ENCODE measurements at regions not wholly inside any gene's neighbourhood (a gene's known extent, or its start where the extent isn't known, plus 50 kb on each side); places are given as distances from the start of the nearest gene placed in this dataset.
A peak's percentile ranks its signal among the peaks of the same experiment; 100 is the strongest.

DNA sequence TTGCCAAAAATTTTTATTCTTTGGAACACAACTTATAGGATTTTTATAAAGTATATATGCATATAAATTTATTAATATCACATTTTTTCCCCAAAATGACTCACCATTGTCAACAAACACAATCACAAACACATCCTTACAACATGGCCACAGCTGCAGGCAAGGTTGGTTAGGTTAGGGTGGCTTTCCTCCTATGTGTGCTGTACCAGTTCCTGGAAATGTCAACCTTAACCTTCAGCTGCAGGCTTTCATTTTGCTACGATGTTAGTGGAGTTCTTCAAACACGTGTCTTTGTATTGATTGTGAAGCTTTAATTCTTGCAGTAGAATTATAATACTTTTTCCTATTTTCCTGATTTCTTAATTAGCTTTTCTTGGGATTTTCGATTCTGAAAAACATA is 185.8 kb downstream of the PTEN start:
- H3K27me3 ChIP-seq (ENCODE audit: control insufficient read depth in 2 of 2, insufficient read depth in 1 of 2, low read length in 1 of 2), result no peaks in the 10 kb centered on the region
- H3K4me3 ChIP-seq (ENCODE audit: low read length in 2 of 2), result no peak overlapping the region
- WGBS, result 63% methylated on average over 3 of the region's 3 CpGs
- DNase-seq (ENCODE audit: low read depth in 6 of 9, low spot score in 9 of 9), result no peak
- H3K36me3 ChIP-seq (ENCODE audit: control insufficient read depth in 2 of 2, insufficient read depth in 2 of 2, low read length in 1 of 2), result no peaks in the 10 kb centered on the region
- H3K4me1 ChIP-seq (ENCODE audit: control insufficient read depth in 2 of 2, insufficient read depth in 2 of 2, low read length in 2 of 2), result peaks cover 5 to 16% of the 10 kb centered on the region in 2 donors
- H3K9me3 ChIP-seq (ENCODE audit: control insufficient read depth in 2 of 2, insufficient read depth in 1 of 2, low read length in 1 of 2), result no peaks in the 10 kb centered on the region
- H3K27ac ChIP-seq (ENCODE audit: low read depth in 1 of 2, low read length in 1 of 2), result no peak overlapping the region

DNA sequence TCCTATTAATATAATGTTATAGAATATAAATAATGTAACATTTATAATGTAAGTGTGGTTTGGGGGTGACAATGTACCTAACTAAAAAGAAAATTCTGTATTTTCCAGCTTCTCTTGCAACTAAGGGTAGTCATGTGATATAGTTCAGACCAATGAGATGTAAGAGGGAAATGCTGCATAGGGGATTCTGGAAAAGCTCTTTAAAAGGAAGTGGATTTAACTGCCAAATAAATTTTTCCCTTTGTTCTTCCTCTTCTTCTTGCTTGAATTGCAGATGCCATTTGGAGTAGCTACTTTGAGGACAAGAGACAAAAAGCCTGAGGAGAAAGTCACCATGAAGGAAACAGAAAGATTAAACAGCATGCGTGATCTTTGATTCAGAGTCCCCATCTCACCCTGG is 194.3 kb downstream of the PTEN start:
- H3K4me3 ChIP-seq (ENCODE audit: low read length in 2 of 2), result no peak overlapping the region
- 93% methylated on average over 1 of the region's 1 CpG for WGBS
- peaks cover 0 to 5% of the 10 kb centered on the region in 2 donors for H3K9me3 ChIP-seq (ENCODE audit: control insufficient read depth in 2 of 2, insufficient read depth in 1 of 2, low read length in 1 of 2)
- H3K36me3 ChIP-seq (ENCODE audit: control insufficient read depth in 2 of 2, insufficient read depth in 2 of 2, low read length in 1 of 2), result no peaks in the 10 kb centered on the region
- no peaks in the 10 kb centered on the region for H3K27me3 ChIP-seq (ENCODE audit: control insufficient read depth in 2 of 2, insufficient read depth in 1 of 2, low read length in 1 of 2)
- H3K4me1 ChIP-seq (ENCODE audit: control insufficient read depth in 2 of 2, insufficient read depth in 2 of 2, low read length in 2 of 2), result peaks cover 5 to 16% of the 10 kb centered on the region in 2 donors
- DNase-seq (ENCODE audit: low read depth in 6 of 9, low spot score in 9 of 9), result no peak
- H3K27ac ChIP-seq (ENCODE audit: low read depth in 1 of 2, low read length in 1 of 2), result no peak overlapping the region

DNA sequence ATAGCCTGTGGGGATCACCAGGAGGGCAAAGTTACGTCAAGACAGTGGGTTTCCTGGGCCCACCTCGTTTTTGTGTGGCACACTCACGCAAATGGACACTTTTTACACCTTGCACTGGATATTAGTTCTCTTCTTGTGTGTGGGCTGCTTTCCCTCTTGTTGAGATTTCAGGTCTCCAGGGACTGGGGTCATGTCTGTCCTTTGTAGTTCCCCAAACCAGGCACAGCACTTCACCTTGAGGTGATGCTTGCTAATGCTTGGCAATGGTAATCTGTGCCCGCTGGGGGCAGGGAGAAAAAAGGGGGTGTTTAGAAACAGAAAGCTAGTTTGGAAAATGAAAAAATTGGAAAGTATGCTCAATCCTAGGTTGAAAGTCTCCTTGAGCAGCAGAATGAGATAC is 195.3 kb downstream of the PTEN start:
- H3K9me3 ChIP-seq (ENCODE audit: control insufficient read depth in 2 of 2, insufficient read depth in 1 of 2, low read length in 1 of 2), result peaks cover 0 to 5% of the 10 kb centered on the region in 2 donors
- H3K4me1 ChIP-seq (ENCODE audit: control insufficient read depth in 2 of 2, insufficient read depth in 2 of 2, low read length in 2 of 2), result peaks cover 5 to 26% of the 10 kb centered on the region in 2 donors
- H3K27me3 ChIP-seq (ENCODE audit: control insufficient read depth in 2 of 2, insufficient read depth in 1 of 2, low read length in 1 of 2), result no peaks in the 10 kb centered on the region
- no peaks in the 10 kb centered on the region for H3K36me3 ChIP-seq (ENCODE audit: control insufficient read depth in 2 of 2, insufficient read depth in 2 of 2, low read length in 1 of 2)
- DNase-seq (ENCODE audit: low read depth in 6 of 9, low spot score in 9 of 9), result no peak
- H3K27ac ChIP-seq (ENCODE audit: low read depth in 1 of 2, low read length in 1 of 2), result no peak overlapping the region
- 86% methylated on average over 4 of the region's 4 CpGs for WGBS
- no peak overlapping the region for H3K4me3 ChIP-seq (ENCODE audit: low read length in 2 of 2)

DNA sequence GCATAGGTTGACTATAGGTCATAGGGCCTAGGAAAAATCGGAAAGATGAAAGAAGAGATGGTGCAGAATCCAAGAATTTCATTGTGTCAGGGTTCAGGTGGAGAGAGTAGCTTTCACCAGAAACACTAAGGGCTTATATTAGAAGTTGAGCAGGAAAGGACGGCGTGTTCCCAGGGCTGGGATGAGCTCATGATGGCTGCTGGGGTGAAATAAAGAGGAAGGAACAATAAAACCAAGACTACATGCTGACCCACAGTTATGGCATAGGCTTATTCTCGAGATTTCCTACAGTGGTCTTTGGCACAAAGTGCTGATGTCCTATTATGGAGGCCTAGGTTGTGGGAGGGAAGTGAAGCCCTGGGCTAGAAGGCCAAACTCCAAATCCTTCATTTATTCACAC is 195.8 kb downstream of the PTEN start:
- peaks cover 0 to 5% of the 10 kb centered on the region in 2 donors for H3K9me3 ChIP-seq (ENCODE audit: control insufficient read depth in 2 of 2, insufficient read depth in 1 of 2, low read length in 1 of 2)
- peaks cover 5 to 29% of the 10 kb centered on the region in 2 donors for H3K4me1 ChIP-seq (ENCODE audit: control insufficient read depth in 2 of 2, insufficient read depth in 2 of 2, low read length in 2 of 2)
- no peaks in the 10 kb centered on the region for H3K36me3 ChIP-seq (ENCODE audit: control insufficient read depth in 2 of 2, insufficient read depth in 2 of 2, low read length in 1 of 2)
- H3K27ac ChIP-seq (ENCODE audit: low read depth in 1 of 2, low read length in 1 of 2), result no peak overlapping the region
- H3K4me3 ChIP-seq (ENCODE audit: low read length in 2 of 2), result no peak overlapping the region
- no peak for DNase-seq (ENCODE audit: low read depth in 6 of 9, low spot score in 9 of 9)
- no peaks in the 10 kb centered on the region for H3K27me3 ChIP-seq (ENCODE audit: control insufficient read depth in 2 of 2, insufficient read depth in 1 of 2, low read length in 1 of 2)
- 83% methylated on average over 4 of the region's 4 CpGs for WGBS

DNA sequence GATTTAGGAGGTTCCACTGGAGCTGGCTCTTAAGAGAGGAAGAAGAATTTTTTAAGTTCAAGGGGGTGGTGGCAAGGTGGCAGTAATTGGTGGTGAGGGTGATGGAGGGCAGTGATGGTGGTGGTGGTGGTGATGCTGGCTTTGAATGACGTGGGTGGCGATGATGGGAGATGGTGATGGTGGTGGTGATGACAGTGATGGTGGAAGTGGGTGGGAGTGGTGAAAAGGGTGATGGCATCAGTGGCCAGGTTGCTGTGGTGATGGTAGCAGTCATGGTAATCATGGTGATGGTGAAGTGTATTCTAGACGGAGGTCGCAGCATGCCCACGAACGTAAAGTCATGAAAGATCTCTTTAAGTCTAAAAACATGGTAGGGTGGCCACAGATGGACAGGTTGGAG is 197.3 kb downstream of the PTEN start:
- H3K4me3 ChIP-seq (ENCODE audit: low read length in 2 of 2), result no peak overlapping the region
- peaks cover 20 to 45% of the 10 kb centered on the region in 2 donors for H3K4me1 ChIP-seq (ENCODE audit: control insufficient read depth in 2 of 2, insufficient read depth in 2 of 2, low read length in 2 of 2)
- 98% methylated on average over 6 of the region's 6 CpGs for WGBS
- peaks cover 0 to 5% of the 10 kb centered on the region in 2 donors for H3K9me3 ChIP-seq (ENCODE audit: control insufficient read depth in 2 of 2, insufficient read depth in 1 of 2, low read length in 1 of 2)
- no peaks in the 10 kb centered on the region for H3K36me3 ChIP-seq (ENCODE audit: control insufficient read depth in 2 of 2, insufficient read depth in 2 of 2, low read length in 1 of 2)
- H3K27me3 ChIP-seq (ENCODE audit: control insufficient read depth in 2 of 2, insufficient read depth in 1 of 2, low read length in 1 of 2), result no peaks in the 10 kb centered on the region
- no peak overlapping the region for H3K27ac ChIP-seq (ENCODE audit: low read depth in 1 of 2, low read length in 1 of 2)
- no peak for DNase-seq (ENCODE audit: low read depth in 6 of 9, low spot score in 9 of 9)

DNA sequence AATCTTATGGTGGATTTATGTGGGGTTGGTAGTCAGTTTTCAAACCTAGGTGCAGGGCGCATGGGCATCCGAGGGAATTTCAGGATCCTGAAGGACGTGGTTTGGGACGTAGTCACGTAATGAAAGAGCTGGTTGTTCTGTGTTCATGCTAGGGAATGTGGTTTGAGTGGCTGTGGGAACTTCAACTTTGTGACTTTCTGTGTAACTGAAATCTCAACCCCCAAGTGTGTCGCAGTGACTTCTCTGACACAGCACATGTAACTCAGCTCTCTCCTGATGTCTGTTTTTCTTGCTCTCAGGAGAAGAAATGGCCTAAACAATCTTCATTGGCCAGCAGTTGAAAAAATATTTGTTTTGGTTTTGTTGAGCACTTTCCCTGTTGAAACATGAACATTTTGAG is 199.0 kb downstream of the PTEN start:
- H3K4me1 ChIP-seq (ENCODE audit: control insufficient read depth in 2 of 2, insufficient read depth in 2 of 2, low read length in 2 of 2), result peaks cover 34 to 60% of the 10 kb centered on the region in 2 donors
- no peak overlapping the region for H3K4me3 ChIP-seq (ENCODE audit: low read length in 2 of 2)
- H3K27ac ChIP-seq (ENCODE audit: low read depth in 1 of 2, low read length in 1 of 2), result peak overlapping the region; percentile 52 to 55
- 30% methylated on average over 6 of the region's 6 CpGs for WGBS
- H3K36me3 ChIP-seq (ENCODE audit: control insufficient read depth in 2 of 2, insufficient read depth in 2 of 2, low read length in 1 of 2), result no peaks in the 10 kb centered on the region
- DNase-seq (ENCODE audit: low read depth in 6 of 9, low spot score in 9 of 9), result peak in 1 of 9 donors; percentile 62
- H3K27me3 ChIP-seq (ENCODE audit: control insufficient read depth in 2 of 2, insufficient read depth in 1 of 2, low read length in 1 of 2), result no peaks in the 10 kb centered on the region
- peaks cover 0 to 5% of the 10 kb centered on the region in 2 donors for H3K9me3 ChIP-seq (ENCODE audit: control insufficient read depth in 2 of 2, insufficient read depth in 1 of 2, low read length in 1 of 2)

DNA sequence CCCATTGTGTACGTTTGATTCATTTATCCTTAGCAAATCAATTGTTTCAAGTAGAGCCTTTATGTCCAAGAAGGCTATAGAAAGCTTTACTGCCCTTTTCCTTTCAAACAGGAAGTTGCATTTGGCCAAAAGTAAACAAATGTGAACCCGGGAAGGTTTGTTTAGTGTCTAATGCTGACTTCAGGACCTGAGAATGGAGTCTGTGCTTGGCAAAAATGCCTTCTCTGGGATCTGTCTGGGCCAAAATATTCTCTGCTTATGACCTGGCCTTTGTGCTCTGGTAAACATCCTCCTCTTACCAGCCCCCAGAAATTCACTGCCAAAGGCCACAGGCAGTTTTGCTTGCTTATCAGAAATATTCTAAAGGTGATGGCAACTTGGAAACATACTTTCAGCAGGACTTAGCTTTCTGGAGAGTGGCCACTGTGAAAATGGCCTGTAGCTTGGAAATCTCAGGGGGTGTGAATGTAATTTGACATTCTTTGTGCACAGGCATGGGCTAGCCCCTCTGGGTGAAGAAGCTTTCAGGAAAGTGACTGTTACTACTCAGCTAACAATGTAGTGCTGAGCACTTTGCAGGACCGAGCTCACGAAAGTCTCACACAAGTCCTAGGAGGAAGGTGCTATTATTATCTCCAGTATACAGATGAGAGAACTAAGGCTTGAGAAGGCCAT is 199.5 kb downstream of the PTEN start:
- WGBS, result 75% methylated on average over 4 of the region's 4 CpGs
- no peaks in the 10 kb centered on the region for H3K27me3 ChIP-seq (ENCODE audit: control insufficient read depth in 2 of 2, insufficient read depth in 1 of 2, low read length in 1 of 2)
- no peak overlapping the region for H3K4me3 ChIP-seq (ENCODE audit: low read length in 2 of 2)
- peaks cover 34 to 65% of the 10 kb centered on the region in 2 donors for H3K4me1 ChIP-seq (ENCODE audit: control insufficient read depth in 2 of 2, insufficient read depth in 2 of 2, low read length in 2 of 2)
- H3K36me3 ChIP-seq (ENCODE audit: control insufficient read depth in 2 of 2, insufficient read depth in 2 of 2, low read length in 1 of 2), result no peaks in the 10 kb centered on the region
- H3K27ac ChIP-seq (ENCODE audit: low read depth in 1 of 2, low read length in 1 of 2), result peak overlapping the region; percentile 52 to 55
- no peak for DNase-seq (ENCODE audit: low read depth in 6 of 9, low spot score in 9 of 9)
- H3K9me3 ChIP-seq (ENCODE audit: control insufficient read depth in 2 of 2, insufficient read depth in 1 of 2, low read length in 1 of 2), result peaks cover 0 to 5% of the 10 kb centered on the region in 2 donors

DNA sequence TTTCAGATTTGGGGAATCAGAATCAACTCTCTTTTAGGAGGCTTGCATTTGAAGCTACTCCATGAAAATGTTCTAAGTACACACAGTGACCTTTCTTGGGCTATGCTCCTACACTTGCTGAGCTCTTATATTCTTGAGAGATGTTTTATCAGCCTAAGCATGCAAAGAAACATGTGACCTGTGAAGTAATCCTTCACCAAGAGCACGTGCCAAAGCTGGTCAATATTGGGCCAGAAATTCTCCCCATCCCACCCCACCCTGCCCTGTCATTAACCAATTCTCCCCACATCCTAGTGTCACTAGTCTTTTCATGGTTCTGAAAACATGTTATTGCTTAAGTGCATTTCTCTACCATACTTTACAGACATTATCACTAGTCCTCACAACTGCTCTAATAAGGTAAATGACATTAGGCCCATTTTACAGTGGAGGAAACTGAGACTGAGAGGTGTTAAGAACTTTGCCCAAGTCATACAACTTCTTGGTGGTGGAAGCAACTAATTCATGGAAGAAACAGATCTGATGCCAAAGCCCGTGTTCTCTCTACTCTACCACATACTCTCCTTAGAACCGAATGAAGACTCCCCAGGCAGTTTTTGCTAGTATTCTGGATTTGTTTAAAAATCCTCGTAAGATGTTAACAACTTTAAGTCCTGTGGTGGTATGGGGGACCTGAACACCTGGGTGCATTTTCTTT is 200.6 kb downstream of the PTEN start:
- peaks cover 0 to 5% of the 10 kb centered on the region in 2 donors for H3K9me3 ChIP-seq (ENCODE audit: control insufficient read depth in 2 of 2, insufficient read depth in 1 of 2, low read length in 1 of 2)
- no peak for DNase-seq (ENCODE audit: low read depth in 6 of 9, low spot score in 9 of 9)
- no peaks in the 10 kb centered on the region for H3K27me3 ChIP-seq (ENCODE audit: control insufficient read depth in 2 of 2, insufficient read depth in 1 of 2, low read length in 1 of 2)
- H3K36me3 ChIP-seq (ENCODE audit: control insufficient read depth in 2 of 2, insufficient read depth in 2 of 2, low read length in 1 of 2), result no peaks in the 10 kb centered on the region
- no peak overlapping the region for H3K4me3 ChIP-seq (ENCODE audit: low read length in 2 of 2)
- H3K27ac ChIP-seq (ENCODE audit: low read depth in 1 of 2, low read length in 1 of 2), result no peak overlapping the region
- 79% methylated on average over 4 of the region's 4 CpGs for WGBS
- H3K4me1 ChIP-seq (ENCODE audit: control insufficient read depth in 2 of 2, insufficient read depth in 2 of 2, low read length in 2 of 2), result peaks cover 34 to 70% of the 10 kb centered on the region in 2 donors

DNA sequence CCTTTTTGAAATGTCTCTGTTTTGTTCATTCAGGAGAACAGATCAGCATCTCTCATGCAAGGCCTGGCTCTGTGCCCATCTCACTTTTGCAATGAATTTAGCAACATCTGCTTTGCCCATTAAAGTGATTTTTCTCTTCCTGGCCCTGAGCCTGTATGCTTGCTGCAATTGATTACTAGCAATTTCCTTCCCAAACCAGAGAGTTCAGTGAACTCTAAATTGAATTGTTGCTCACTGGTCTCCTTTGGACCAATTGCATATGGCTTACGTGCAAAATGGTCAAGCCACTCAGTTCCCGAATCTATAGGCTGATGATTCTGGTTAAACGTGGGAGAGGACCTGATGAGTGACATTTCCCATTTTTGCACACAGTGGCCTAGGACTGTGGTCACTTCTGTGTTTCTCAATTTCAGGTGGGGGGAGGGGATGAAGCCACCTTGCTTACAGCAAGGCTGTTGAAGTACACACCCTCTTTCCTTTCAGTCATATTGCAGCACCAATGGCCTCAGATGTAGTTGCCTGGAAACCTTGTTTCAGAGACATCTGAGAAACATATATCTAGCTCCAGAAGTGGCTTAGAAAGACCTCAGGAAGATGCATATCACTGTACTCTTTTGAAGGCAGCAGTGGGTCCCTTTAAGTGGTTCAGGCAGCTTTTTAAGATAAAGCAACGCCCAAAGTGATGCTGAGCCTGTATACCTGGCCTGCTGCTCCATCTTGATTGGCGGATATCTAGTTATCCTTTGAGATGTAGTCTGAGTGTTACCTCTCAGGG is 201.4 kb downstream of the PTEN start:
- peak overlapping the region; percentile 47 to 67 for H3K27ac ChIP-seq (ENCODE audit: low read depth in 1 of 2, low read length in 1 of 2)
- H3K4me1 ChIP-seq (ENCODE audit: control insufficient read depth in 2 of 2, insufficient read depth in 2 of 2, low read length in 2 of 2), result peaks cover 34 to 70% of the 10 kb centered on the region in 2 donors
- no peaks in the 10 kb centered on the region for H3K36me3 ChIP-seq (ENCODE audit: control insufficient read depth in 2 of 2, insufficient read depth in 2 of 2, low read length in 1 of 2)
- 46% methylated on average over 5 of the region's 5 CpGs for WGBS
- H3K4me3 ChIP-seq (ENCODE audit: low read length in 2 of 2), result no peak overlapping the region
- H3K27me3 ChIP-seq (ENCODE audit: control insufficient read depth in 2 of 2, insufficient read depth in 1 of 2, low read length in 1 of 2), result no peaks in the 10 kb centered on the region
- peaks cover 0 to 5% of the 10 kb centered on the region in 2 donors for H3K9me3 ChIP-seq (ENCODE audit: control insufficient read depth in 2 of 2, insufficient read depth in 1 of 2, low read length in 1 of 2)
- DNase-seq (ENCODE audit: low read depth in 6 of 9, low spot score in 9 of 9), result peak; percentile 59 to 95 (median 80)

All from thymus (tissue), 11 donors.